Neuronal stem cell (in vitro differentiated cells): ENCODE measurements at regions not wholly inside any gene's neighbourhood (a gene's known extent, or its start where the extent isn't known, plus 50 kb on each side); places are given as distances from the start of the nearest gene placed in this dataset.
A peak's percentile ranks its signal among the peaks of the same experiment; 100 is the strongest.

Source experiments
- DNase-seq: peaks from one replicate; pipeline ENCODE4 v3.0.0-alpha.2; 2013; ENCODE audit warnings: low spot score
- H2AFZ ChIP-seq: one replicate; pipeline ENCODE4 v1.6.1; 2013; ENCODE audit warnings: mild to moderate bottlenecking, low read length, inconsistent platforms
- H2AK5ac ChIP-seq: 2 replicates; pipeline ENCODE4 v1.6.1; 2013; ENCODE audit warnings: low read depth, mild to moderate bottlenecking, inconsistent platforms, low read length, moderate library complexity, mixed read lengths
- H2BK120ac ChIP-seq: 2 replicates; pipeline ENCODE4 v1.6.1; 2013; ENCODE audit warnings: low read depth, mild to moderate bottlenecking, inconsistent platforms, low read length, moderate library complexity, mixed read lengths
- H2BK12ac ChIP-seq: one replicate; pipeline ENCODE4 v1.6.1; 2013; ENCODE audit warnings: low read length, inconsistent platforms
- H2BK15ac ChIP-seq: 2 replicates; pipeline ENCODE4 v1.6.1; 2013; ENCODE audit warnings: mild to moderate bottlenecking, low read length, inconsistent platforms, mixed read lengths
- H2BK5ac ChIP-seq: one replicate; pipeline ENCODE4 v1.6.1; 2013; ENCODE audit warnings: inconsistent platforms, mild to moderate bottlenecking, low read length, moderate library complexity
- H3K14ac ChIP-seq: one replicate; pipeline ENCODE4 v1.6.1; 2013; ENCODE audit warnings: low read length, inconsistent platforms
- H3K18ac ChIP-seq: 2 replicates; pipeline ENCODE4 v1.6.1; 2013; ENCODE audit warnings: low read length, inconsistent platforms
- H3K23ac ChIP-seq: 2 replicates; pipeline ENCODE4 v1.6.1; 2013; ENCODE audit warnings: low read depth, mild to moderate bottlenecking, mixed read lengths, low read length, inconsistent platforms; ENCODE audit not compliant: poor library complexity
- H3K27ac ChIP-seq: replicated peaks from 3 replicates; pipeline ENCODE4 v1.5.1; 2013; ENCODE audit warnings: low read length, inconsistent platforms
- H3K27me3 ChIP-seq, 3 experiments: 2 replicates each; pipeline ENCODE4 v1.6.1; 2013; ENCODE audit warnings: low read length in 3 of 3, mild to moderate bottlenecking in 2 of 3, inconsistent platforms in 1 of 3, low read depth in 1 of 3, mixed read lengths in 1 of 3, moderate library complexity in 1 of 3; ENCODE audit not compliant: control insufficient read depth in 3 of 3, insufficient read depth in 3 of 3
- H3K36me3 ChIP-seq, 2 donors: replicated peaks in 1 of 2; 2 replicates each; pipeline ENCODE4 v1.6.1; 2013; ENCODE audit warnings: low read length in 2 of 2; ENCODE audit not compliant: control insufficient read depth in 2 of 2, insufficient read depth in 2 of 2
- H3K4ac ChIP-seq: 2 replicates; pipeline ENCODE4 v1.6.1; 2013; ENCODE audit warnings: inconsistent platforms, mild to moderate bottlenecking, low read length, moderate library complexity
- H3K4me1 ChIP-seq, 2 donors: 1 replicate in 1 of 2; 2 replicates in 1 of 2; pipeline ENCODE4 v1.6.1; 2013; ENCODE audit warnings: low read length in 2 of 2, low read depth in 1 of 2; ENCODE audit not compliant: control insufficient read depth in 2 of 2, insufficient read depth in 1 of 2
- H3K4me2 ChIP-seq: one replicate; pipeline ENCODE4 v1.6.1; 2013; ENCODE audit warnings: mild to moderate bottlenecking, low read length, inconsistent platforms; ENCODE audit not compliant: insufficient read depth, poor library complexity, severe bottlenecking
- H3K4me3 ChIP-seq, 2 donors: 2 replicates each; pipeline ENCODE4 v1.5.1; 2013; ENCODE audit warnings: low read length in 2 of 2, mild to moderate bottlenecking in 2 of 2, inconsistent platforms in 1 of 2, moderate library complexity in 1 of 2
- H3K79me1 ChIP-seq: one replicate; pipeline ENCODE4 v1.6.1; 2013; ENCODE audit warnings: low read depth, mild to moderate bottlenecking, inconsistent platforms, low read length, moderate library complexity
- H3K9ac ChIP-seq: one replicate; pipeline ENCODE4 v1.6.1; 2013; ENCODE audit warnings: mild to moderate bottlenecking, low read depth, low read length, inconsistent platforms; ENCODE audit not compliant: poor library complexity
- H3K9me3 ChIP-seq, 2 donors: replicated peaks in 1 of 2; 2 replicates each; pipeline versions ENCODE3 to v1.6.1; 2013; ENCODE audit warnings: low read length in 2 of 2, mild to moderate bottlenecking in 2 of 2, inconsistent platforms in 1 of 2, low read depth in 1 of 2, mixed read lengths in 1 of 2, moderate library complexity in 1 of 2; ENCODE audit not compliant: control insufficient read depth in 2 of 2, insufficient read depth in 1 of 2
- H4K8ac ChIP-seq: one replicate; pipeline ENCODE4 v1.6.1; 2013; ENCODE audit warnings: low read depth, mild to moderate bottlenecking, inconsistent platforms, low read length, moderate library complexity
- H4K91ac ChIP-seq: one replicate; pipeline ENCODE4 v1.6.1; 2013; ENCODE audit warnings: low read length, low read depth, mild to moderate bottlenecking, inconsistent platforms; ENCODE audit not compliant: poor library complexity
- WGBS, 2 donors: extraction: QIAGEN DNeasy Blood & Tissue Kit; methylation state at CpG; one replicate each; pipeline ENCODE4 v1.1.7; 2013; ENCODE audit warnings: missing lambda C conversion rate in 2 of 2, mixed read lengths in 1 of 2; ENCODE audit not compliant: insufficient read length in 2 of 2, insufficient replicate concordance in 1 of 2; ENCODE audit errors: extremely low coverage in 2 of 2; 5-methylcytosine and 5-hydroxymethylcytosine counted together

DNA sequence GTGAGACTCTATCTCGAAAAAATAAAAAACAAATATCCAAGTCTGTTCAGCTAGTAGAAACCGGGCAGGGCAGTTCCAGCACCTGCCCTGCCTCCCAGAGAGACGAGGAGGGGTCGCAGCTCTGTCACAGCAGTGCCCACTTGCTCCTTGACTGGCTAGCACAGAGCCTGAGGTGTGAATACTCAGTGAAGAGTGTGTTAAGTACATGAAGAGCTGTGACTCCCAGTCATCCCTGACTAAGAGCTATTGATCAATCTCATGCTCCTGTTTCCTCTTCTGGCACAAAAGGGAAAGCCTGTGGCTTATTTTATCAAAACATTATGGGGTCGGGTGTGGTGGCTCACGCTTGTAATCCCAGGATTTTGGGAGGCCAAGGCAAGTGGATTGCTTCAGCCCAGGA, 83.0 kb upstream of the FZD7 start:
- Histone ChIP-seq H2AK5ac (peak overlapping the region; percentile 40), H3K9me3 (no peaks in the 10 kb centered on the region), H3K27ac (no peak overlapping the region), H3K36me3 (no peaks in the 10 kb centered on the region), H3K14ac (no peak overlapping the region), H3K27me3 (peaks cover 0 to 7% (median 0%) of the 10 kb centered on the region in 3 experiments), H2BK12ac (peak overlapping the region; percentile 33), H2BK15ac (peak overlapping the region; percentile 38), H2AFZ (no peak overlapping the region), H3K9ac (no peak overlapping the region), H3K18ac (peak overlapping the region; percentile 74), H3K79me1 (no peaks in the 10 kb centered on the region), H3K4me1 (peaks cover 7 to 17% of the 10 kb centered on the region in 2 donors), H3K4me3 (no peak overlapping the region), H3K4me2 (no peak overlapping the region), H4K8ac (no peak overlapping the region), H2BK5ac (no peak overlapping the region), H4K91ac (no peak overlapping the region), H2BK120ac (no peak overlapping the region), H3K4ac (no peak overlapping the region), H3K23ac (no peak overlapping the region)
- no CpG with 5 or more reads among the region's 6 CpGs for WGBS, 2 donors
- no peak for DNase-seq

DNA sequence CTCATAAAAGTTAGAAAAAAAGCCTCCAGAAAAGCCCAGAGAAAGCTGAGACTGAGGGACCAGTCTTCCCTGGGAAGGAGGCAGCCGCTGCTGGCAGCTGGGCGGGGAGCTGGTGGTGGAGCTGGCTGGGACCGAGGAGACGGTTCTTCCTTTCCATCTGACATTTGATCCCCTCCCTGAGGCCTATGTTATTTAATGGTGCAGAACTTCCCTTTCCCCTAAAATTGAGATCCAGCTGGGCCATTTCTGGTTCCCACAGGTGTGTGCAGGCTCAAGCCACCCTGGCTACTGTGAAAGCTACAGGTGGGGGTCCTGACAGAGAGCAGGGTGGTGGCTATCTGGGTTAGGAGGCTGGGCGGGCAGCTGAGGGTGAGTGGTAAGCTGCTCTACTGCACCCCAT, 81.5 kb upstream of the FZD7 start:
- no peak overlapping the region for H3K4ac ChIP-seq
- H2BK120ac ChIP-seq: no peak overlapping the region
- H2BK5ac ChIP-seq: no peak overlapping the region
- no peaks in the 10 kb centered on the region for H3K9me3 ChIP-seq
- H4K8ac ChIP-seq: no peak overlapping the region
- H3K9ac ChIP-seq: no peak overlapping the region
- peaks cover 0 to 7% (median 0%) of the 10 kb centered on the region in 3 experiments for H3K27me3 ChIP-seq
- no peak overlapping the region for H3K4me3 ChIP-seq
- H3K4me1 ChIP-seq: peaks cover 10 to 18% of the 10 kb centered on the region in 2 donors
- no peaks in the 10 kb centered on the region for H3K79me1 ChIP-seq
- H3K23ac ChIP-seq: no peak overlapping the region
- no peak overlapping the region for H3K14ac ChIP-seq
- H2AK5ac ChIP-seq: no peak overlapping the region
- no peaks in the 10 kb centered on the region for H3K36me3 ChIP-seq
- H3K27ac ChIP-seq: no peak overlapping the region
- H2BK12ac ChIP-seq: peak overlapping the region; percentile 97
- peak overlapping the region; percentile 44 for H3K18ac ChIP-seq
- no peak overlapping the region for H3K4me2 ChIP-seq
- H4K91ac ChIP-seq: no peak overlapping the region
- peak overlapping the region; percentile 68 for H2AFZ ChIP-seq
- no peak overlapping the region for H2BK15ac ChIP-seq
- WGBS, 2 donors: no CpG with 5 or more reads among the region's 5 CpGs
- no peak for DNase-seq

DNA sequence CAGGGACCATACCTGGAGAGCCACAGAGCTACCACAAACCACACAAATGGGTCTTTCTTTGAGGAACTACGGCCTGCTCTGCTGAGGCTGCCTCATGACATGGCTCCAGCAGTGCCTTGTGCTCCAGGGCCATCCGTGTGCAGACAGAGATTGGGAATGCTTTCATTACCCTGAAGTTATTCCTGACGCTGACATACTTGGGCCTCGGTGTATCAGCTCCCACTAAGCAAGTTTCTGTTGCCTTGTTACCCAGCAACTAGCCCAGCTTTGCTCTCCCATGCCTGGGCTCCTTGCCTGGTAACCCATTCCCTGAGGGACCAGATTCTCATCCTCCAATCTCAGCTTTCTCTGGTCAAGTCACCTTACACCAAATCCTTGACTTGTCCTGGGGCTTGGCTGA, 80.3 kb upstream of the FZD7 start:
- Histone ChIP-seq H3K36me3 (no peaks in the 10 kb centered on the region), H3K4me2 (no peak overlapping the region), H2BK5ac (no peak overlapping the region), H4K8ac (peak overlapping the region; percentile 45), H3K9ac (no peak overlapping the region), H2BK120ac (no peak overlapping the region), H3K9me3 (no peaks in the 10 kb centered on the region), H2AFZ (no peak overlapping the region), H3K18ac (peak overlapping the region; percentile 15), H3K23ac (no peak overlapping the region), H3K4me1 (peaks cover 10 to 18% of the 10 kb centered on the region in 2 donors), H3K4ac (no peak overlapping the region), H2BK15ac (peak overlapping the region; percentile 45), H3K27me3 (peaks cover 0 to 7% (median 0%) of the 10 kb centered on the region in 3 experiments), H3K4me3 (no peak overlapping the region), H3K14ac (no peak overlapping the region), H4K91ac (no peak overlapping the region), H2BK12ac (no peak overlapping the region), H3K79me1 (no peaks in the 10 kb centered on the region), H2AK5ac (peak overlapping the region; percentile 9), H3K27ac (no peak overlapping the region)
- WGBS, 2 donors: no CpG with 5 or more reads among the region's 4 CpGs
- no peak for DNase-seq

DNA sequence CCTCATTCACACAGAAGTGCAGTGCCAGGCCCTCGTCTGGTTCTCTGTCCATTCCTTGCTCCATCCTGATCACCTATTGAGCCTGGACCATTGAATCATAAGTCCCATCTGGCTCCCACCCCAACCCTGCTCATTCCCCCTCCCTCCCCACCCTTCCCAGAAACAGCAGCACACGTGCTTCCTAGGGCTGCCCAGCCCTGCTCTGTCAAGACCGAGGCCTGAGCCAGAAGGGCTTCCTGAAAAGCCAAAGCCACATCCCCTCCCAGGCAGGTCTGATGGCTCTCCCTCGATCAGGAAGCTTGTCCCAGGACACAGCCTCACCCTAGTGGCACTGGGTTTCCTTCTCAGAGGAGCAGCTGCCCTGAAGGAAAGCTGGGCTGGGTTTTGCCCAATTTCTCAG, 79.8 kb upstream of the FZD7 start:
- H3K36me3 ChIP-seq: no peaks in the 10 kb centered on the region

More for the DNA sequence above, 79.8 kb upstream of the FZD7 start:
- H4K91ac ChIP-seq: no peak overlapping the region
- no peak for DNase-seq
- no peak overlapping the region for H3K9ac ChIP-seq
- no peaks in the 10 kb centered on the region for H3K79me1 ChIP-seq
- no peak overlapping the region for H3K27ac ChIP-seq
- H3K27me3 ChIP-seq: peaks cover 0 to 7% (median 0%) of the 10 kb centered on the region in 3 experiments
- H2BK12ac ChIP-seq: no peak overlapping the region
- no CpG with 5 or more reads among the region's 4 CpGs for WGBS, 2 donors
- no peak overlapping the region for H2AK5ac ChIP-seq
- no peak overlapping the region for H2BK120ac ChIP-seq
- H3K4me2 ChIP-seq: no peak overlapping the region
- H3K14ac ChIP-seq: no peak overlapping the region
- H2BK5ac ChIP-seq: no peak overlapping the region
- peak overlapping the region; percentile 50 for H2BK15ac ChIP-seq
- peaks cover 10 to 18% of the 10 kb centered on the region in 2 donors for H3K4me1 ChIP-seq
- H3K23ac ChIP-seq: no peak overlapping the region
- no peak overlapping the region for H3K4ac ChIP-seq
- H4K8ac ChIP-seq: no peak overlapping the region
- no peaks in the 10 kb centered on the region for H3K9me3 ChIP-seq
- H3K18ac ChIP-seq: no peak overlapping the region
- no peak overlapping the region for H2AFZ ChIP-seq
- no peak overlapping the region for H3K4me3 ChIP-seq
